SK-N-SH (cell line): ENCODE measurements at regions not wholly inside any gene's neighbourhood (a gene's known extent, or its start where the extent isn't known, plus 50 kb on each side); places are given as distances from the start of the nearest gene placed in this dataset.

Source experiments
- CTCF ChIA-PET: fragments of 300-600, 350-600 bp; formaldehyde crosslinking; extraction: SDS; loops from one replicate; lab custom pipeline; 2021; lab: Yijun Ruan, JAX
- POLR2A ChIA-PET: fragments of 350-600 bp; sonication (Branson Sonifier 250); formaldehyde crosslinking; extraction: SDS; loops from one replicate; lab custom pipeline; 2020; ENCODE audit warnings: antibody characterized with exemption, inconsistent platforms; lab: Yijun Ruan, JAX
- DNase-seq: peaks from one replicate; pipeline ENCODE4 v3.0.0; 2012
- H2AFZ ChIP-seq: fragments of 200-600 bp; sonication (generic); 2 replicates; pipeline ENCODE4 v1.8.1; 2016; ENCODE audit warnings: antibody characterized with exemption, mild to moderate bottlenecking, low read depth
- H3F3A ChIP-seq: fragments of 200-600 bp; sonication (generic); replicated peaks from 2 replicates; pipeline ENCODE3; 2016; ENCODE audit warnings: antibody characterized with exemption, mild to moderate bottlenecking; ENCODE audit not compliant: insufficient read depth
- H3K27ac ChIP-seq, 2 experiments: fragments of 200-500 bp in 1 of 2; fragments of 200-600 bp in 1 of 2; sonication (Bioruptor generic) in 1 of 2; sonication (generic), shearing (Covaris generic) in 1 of 2; 2 replicates each; pipeline versions ENCODE4 v1.5.1 to v1.6.1; 2014 to 2016; ENCODE audit warnings: low read depth in 2 of 2, inconsistent platforms in 1 of 2, low read length in 1 of 2, mild to moderate bottlenecking in 1 of 2, mixed read lengths in 1 of 2
- H3K27me3 ChIP-seq: fragments of 200-600 bp; sonication (generic), shearing (Covaris generic); 2 replicates; pipeline ENCODE4 v1.6.1; 2016; ENCODE audit warnings: mixed run types; ENCODE audit not compliant: insufficient read depth
- H3K36me3 ChIP-seq, 2 experiments: fragments of 200-500 bp in 1 of 2; fragments of 200-600 bp in 1 of 2; sonication (Bioruptor generic) in 1 of 2; sonication (generic) in 1 of 2; replicated peaks in 1 of 2; 2 replicates each; pipeline versions ENCODE3 to v1.5.1; 2014 to 2016; ENCODE audit warnings: low read length in 1 of 2, mild to moderate bottlenecking in 1 of 2; ENCODE audit not compliant: insufficient read depth in 2 of 2, control insufficient read depth in 1 of 2
- H3K4me1 ChIP-seq, 2 experiments: fragments of 200-500 bp in 1 of 2; fragments of 200-600 bp in 1 of 2; sonication (Bioruptor generic) in 1 of 2; sonication (generic), shearing (Covaris generic) in 1 of 2; 2 replicates each; pipeline versions ENCODE4 v1.5.1 to v1.6.1; 2014 to 2016; ENCODE audit warnings: low read depth in 1 of 2, low read length in 1 of 2, mixed run types in 1 of 2; ENCODE audit not compliant: insufficient read depth in 2 of 2, control insufficient read depth in 1 of 2
- H3K4me2 ChIP-seq: fragments of 200-600 bp; sonication (generic), shearing (Covaris generic); 2 replicates; pipeline ENCODE4 v1.6.1; 2017; ENCODE audit warnings: mixed run types
- H3K4me3 ChIP-seq, 2 experiments: fragments of 200-500 bp in 1 of 2; fragments of 200-600 bp in 1 of 2; sonication (Bioruptor generic) in 1 of 2; sonication (generic), shearing (Covaris generic) in 1 of 2; 2 replicates each; pipeline versions ENCODE4 v1.5.1 to v1.8.1; 2014 to 2016; ENCODE audit warnings: low read depth in 2 of 2, inconsistent platforms in 1 of 2, low read length in 1 of 2, mild to moderate bottlenecking in 1 of 2, mixed read lengths in 1 of 2, moderate library complexity in 1 of 2
- H3K79me2 ChIP-seq: fragments of 200-600 bp; sonication (generic); 2 replicates; pipeline ENCODE4 v1.8.1; 2017; ENCODE audit warnings: mild to moderate bottlenecking; ENCODE audit not compliant: insufficient read depth
- H3K9ac ChIP-seq: fragments of 200-600 bp; sonication (generic); 2 replicates; pipeline ENCODE4 v1.6.1; 2017; ENCODE audit warnings: mixed run types
- H3K9me2 ChIP-seq: fragments of 200-600 bp; sonication (generic); 2 replicates; pipeline ENCODE4 v1.6.1; 2017; ENCODE audit warnings: mixed run types
- H3K9me3 ChIP-seq: fragments of 200-600 bp; sonication (generic); 2 replicates; pipeline ENCODE4 v1.6.1; 2017; ENCODE audit warnings: mixed run types, mild to moderate bottlenecking, moderate library complexity
- H4K20me1 ChIP-seq: fragments of 200-600 bp; sonication (generic); 2 replicates; pipeline ENCODE4 v1.6.1; 2017; ENCODE audit warnings: mild to moderate bottlenecking, mixed run types; ENCODE audit not compliant: insufficient read depth
- FOXJ3 ChIP-seq: sonication (generic); formaldehyde crosslinking; IDR thresholded peaks from 2 replicates; pipeline ENCODE4 v1.5.1; 2020; ENCODE audit warnings: mild to moderate bottlenecking, missing genetic modification reagents
- GABPA ChIP-seq: IDR thresholded peaks from 2 replicates; pipeline ENCODE4 v1.4.0; 2012; ENCODE audit warnings: low read depth, mild to moderate bottlenecking
- GATA2 ChIP-seq: sonication (generic); formaldehyde crosslinking; IDR thresholded peaks from 2 replicates; pipeline ENCODE4 v1.5.0; 2020; ENCODE audit warnings: mild to moderate bottlenecking, missing genetic modification reagents
- JUND ChIP-seq: IDR thresholded peaks from 2 replicates; pipeline ENCODE4 v1.4.0; 2012
- MEF2A ChIP-seq: IDR thresholded peaks from 2 replicates; pipeline ENCODE4 v1.4.0; 2012; ENCODE audit warnings: low read depth, borderline replicate concordance
- MXI1 ChIP-seq: IDR thresholded peaks from 2 replicates; pipeline ENCODE4 v1.6.1; 2012; ENCODE audit warnings: mild to moderate bottlenecking, low read depth, low read length, improper control_type of control experiment
- NFIC ChIP-seq: IDR thresholded peaks from 2 replicates; pipeline ENCODE4 v1.4.0; 2012; ENCODE audit warnings: borderline replicate concordance
- NRF1 ChIP-seq: IDR thresholded peaks from 2 replicates; pipeline ENCODE4 v1.6.1; 2012; ENCODE audit warnings: low read depth, mild to moderate bottlenecking, low read length
- POLR2AphosphoS5 ChIP-seq: IDR thresholded peaks from 2 replicates; pipeline ENCODE4 v1.6.1; 2012; ENCODE audit warnings: low read depth, low read length
- RCOR1 ChIP-seq: fragments of 150-350 bp; IDR thresholded peaks from 2 replicates; pipeline ENCODE4 v1.6.1; 2017; ENCODE audit warnings: antibody characterized with exemption, low read length
- RFX5 ChIP-seq: IDR thresholded peaks from 2 replicates; pipeline ENCODE4 v1.6.1; 2012; ENCODE audit warnings: mild to moderate bottlenecking, improper control_type of control experiment, low read length
- SIN3A ChIP-seq: IDR thresholded peaks from 2 replicates; pipeline ENCODE4 v1.6.1; 2012; ENCODE audit warnings: low read depth, mild to moderate bottlenecking, low read length, moderate library complexity, borderline replicate concordance
- SMC3 ChIP-seq: IDR thresholded peaks from 2 replicates; pipeline ENCODE4 v1.6.1; 2012; ENCODE audit warnings: low read depth, low read length, improper control_type of control experiment
- YY1 ChIP-seq: IDR thresholded peaks from 2 replicates; pipeline ENCODE4 v1.4.0; 2012; ENCODE audit warnings: low read depth, mild to moderate bottlenecking
- WGBS: methylation state at CpG from one replicate; pipeline ENCODE4 v1.1.6; 2017; ENCODE audit warnings: low lambda C conversion rate; 5-methylcytosine and 5-hydroxymethylcytosine counted together
- TF ChIP-seq, protein P1 (sequence below): IDR thresholded peaks from 2 replicates; pipeline ENCODE4 v1.4.0; 2012; ENCODE audit warnings: low read depth
- TF ChIP-seq, protein P2 (sequence below): fragments of 200-600 bp; sonication (generic); IDR thresholded peaks from 2 replicates; pipeline ENCODE4 v1.6.1; 2017; ENCODE audit warnings: antibody characterized with exemption, mild to moderate bottlenecking, moderate library complexity
- TF ChIP-seq, protein P3 (sequence below): fragments of 150-350 bp; IDR thresholded peaks from 2 replicates; pipeline ENCODE4 v1.6.1; 2016; ENCODE audit warnings: mild to moderate bottlenecking, low read depth, low read length
- TF ChIP-seq, protein P4 (sequence below): IDR thresholded peaks from 2 replicates; pipeline ENCODE4 v1.4.0; 2012; ENCODE audit warnings: low read depth, borderline replicate concordance
- TF ChIP-seq, protein P5 (sequence below): IDR thresholded peaks from 2 replicates; pipeline ENCODE4; 2012

DNA sequence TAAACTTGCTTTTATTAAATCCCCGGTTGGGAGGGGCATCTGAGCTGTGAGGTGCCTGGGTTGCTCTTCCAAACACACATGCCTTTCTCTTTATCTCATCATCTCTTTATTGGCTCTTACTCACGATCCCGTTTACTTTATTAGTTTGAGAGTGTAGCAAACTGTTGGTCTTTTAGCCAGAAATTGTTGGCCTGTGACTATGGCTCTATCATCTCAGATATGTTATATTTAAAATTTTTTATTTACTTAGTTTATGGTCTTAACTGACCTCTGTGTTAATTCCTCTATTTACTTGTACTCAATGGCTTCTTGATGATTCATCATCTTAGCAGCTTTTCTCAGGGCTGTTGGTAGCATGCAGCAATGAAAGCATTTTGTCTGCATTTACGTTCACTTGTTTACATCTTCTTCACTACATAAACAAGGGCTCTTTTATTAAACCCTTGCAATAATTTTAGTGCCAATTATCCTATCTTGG, 408.4 kb downstream of the HRH4 start:
- CTCF ChIA-PET, result interaction anchor here (1.1 to 1.4 kb wide), 2 partner anchors 9 to 10 kb away, joined by 3 to 5 read pairs; no protein-coding TSS in a partner anchor
- no peak overlapping the region for H2AFZ ChIP-seq
- POLR2A ChIA-PET, result no interaction called here
- no peaks in the 10 kb centered on the region for H3K79me2 ChIP-seq
- no peaks in the 10 kb centered on the region for H3F3A ChIP-seq
- H3K9me3 ChIP-seq, result no peaks in the 10 kb centered on the region
- no peaks in the 10 kb centered on the region for H3K9me2 ChIP-seq
- H3K27me3 ChIP-seq, result no peaks in the 10 kb centered on the region
- H3K27ac ChIP-seq, result no peak overlapping the region
- H3K36me3 ChIP-seq, result no peaks in the 10 kb centered on the region
- 19% methylated on average over 4 of the region's 4 CpGs for WGBS
- no peaks in the 10 kb centered on the region for H3K4me1 ChIP-seq
- no peak overlapping the region for H3K9ac ChIP-seq
- no peak overlapping the region for H3K4me2 ChIP-seq
- DNase-seq, result no peak
- no peak overlapping the region for H3K4me3 ChIP-seq
- TF ChIP-seq POLR2AphosphoS5 (no peak), RFX5 (no peak), GATA2 (CRISPR knock-in tag) (no peak)
- no peaks in the 10 kb centered on the region for H4K20me1 ChIP-seq

DNA sequence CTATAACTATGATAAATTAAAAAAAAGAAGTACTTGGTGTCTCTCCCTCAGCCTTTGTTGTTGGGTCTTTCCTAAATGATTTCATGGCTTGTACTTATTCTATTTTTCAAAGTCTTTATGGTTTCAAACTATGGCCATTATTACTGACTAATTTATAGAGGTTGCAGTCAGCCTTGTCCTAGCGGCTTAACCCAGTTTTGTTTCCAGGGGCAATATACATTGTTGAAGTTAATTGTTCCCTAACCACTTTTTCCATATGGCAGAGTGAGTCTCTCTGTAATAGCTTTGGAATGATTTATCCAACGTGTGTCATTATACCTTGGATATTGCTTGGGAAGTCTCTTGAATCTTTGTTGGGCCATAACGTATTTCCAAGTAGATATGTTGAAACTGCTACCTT, 408.8 kb downstream of the HRH4 start:
- Histone ChIP-seq H3K4me1 (no peaks in the 10 kb centered on the region), H3K4me3 (no peak overlapping the region), H3K27me3 (no peaks in the 10 kb centered on the region), H3F3A (no peaks in the 10 kb centered on the region), H3K9ac (no peak overlapping the region), H3K9me3 (no peaks in the 10 kb centered on the region), H3K9me2 (no peaks in the 10 kb centered on the region), H2AFZ (no peak overlapping the region), H4K20me1 (no peaks in the 10 kb centered on the region), H3K4me2 (no peak overlapping the region), H3K36me3 (no peaks in the 10 kb centered on the region), H3K79me2 (no peaks in the 10 kb centered on the region), H3K27ac (no peak overlapping the region)
- 38% methylated on average over 3 of the region's 3 CpGs for WGBS
- CTCF ChIA-PET, result interaction anchor here (1.1 to 1.4 kb wide), 2 partner anchors 8 to 10 kb away, joined by 3 to 5 read pairs; no protein-coding TSS in a partner anchor
- DNase-seq, result no peak
- TF ChIP-seq NRF1 (no peak), RCOR1 (no peak), NFIC (no peak), JUND (no peak), YY1 (no peak), GABPA (no peak), MEF2A (no peak), SIN3A (no peak), FOXJ3 (CRISPR knock-in tag) (no peak), MXI1 (no peak), SMC3 (no peak), POLR2AphosphoS5 (no peak)
- TF ChIP-seq, protein P1, sequence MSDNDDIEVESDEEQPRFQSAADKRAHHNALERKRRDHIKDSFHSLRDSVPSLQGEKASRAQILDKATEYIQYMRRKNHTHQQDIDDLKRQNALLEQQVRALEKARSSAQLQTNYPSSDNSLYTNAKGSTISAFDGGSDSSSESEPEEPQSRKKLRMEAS, result no peak
- TF ChIP-seq, protein P2, sequence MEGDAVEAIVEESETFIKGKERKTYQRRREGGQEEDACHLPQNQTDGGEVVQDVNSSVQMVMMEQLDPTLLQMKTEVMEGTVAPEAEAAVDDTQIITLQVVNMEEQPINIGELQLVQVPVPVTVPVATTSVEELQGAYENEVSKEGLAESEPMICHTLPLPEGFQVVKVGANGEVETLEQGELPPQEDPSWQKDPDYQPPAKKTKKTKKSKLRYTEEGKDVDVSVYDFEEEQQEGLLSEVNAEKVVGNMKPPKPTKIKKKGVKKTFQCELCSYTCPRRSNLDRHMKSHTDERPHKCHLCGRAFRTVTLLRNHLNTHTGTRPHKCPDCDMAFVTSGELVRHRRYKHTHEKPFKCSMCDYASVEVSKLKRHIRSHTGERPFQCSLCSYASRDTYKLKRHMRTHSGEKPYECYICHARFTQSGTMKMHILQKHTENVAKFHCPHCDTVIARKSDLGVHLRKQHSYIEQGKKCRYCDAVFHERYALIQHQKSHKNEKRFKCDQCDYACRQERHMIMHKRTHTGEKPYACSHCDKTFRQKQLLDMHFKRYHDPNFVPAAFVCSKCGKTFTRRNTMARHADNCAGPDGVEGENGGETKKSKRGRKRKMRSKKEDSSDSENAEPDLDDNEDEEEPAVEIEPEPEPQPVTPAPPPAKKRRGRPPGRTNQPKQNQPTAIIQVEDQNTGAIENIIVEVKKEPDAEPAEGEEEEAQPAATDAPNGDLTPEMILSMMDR, result no peak
- TF ChIP-seq, protein P3, sequence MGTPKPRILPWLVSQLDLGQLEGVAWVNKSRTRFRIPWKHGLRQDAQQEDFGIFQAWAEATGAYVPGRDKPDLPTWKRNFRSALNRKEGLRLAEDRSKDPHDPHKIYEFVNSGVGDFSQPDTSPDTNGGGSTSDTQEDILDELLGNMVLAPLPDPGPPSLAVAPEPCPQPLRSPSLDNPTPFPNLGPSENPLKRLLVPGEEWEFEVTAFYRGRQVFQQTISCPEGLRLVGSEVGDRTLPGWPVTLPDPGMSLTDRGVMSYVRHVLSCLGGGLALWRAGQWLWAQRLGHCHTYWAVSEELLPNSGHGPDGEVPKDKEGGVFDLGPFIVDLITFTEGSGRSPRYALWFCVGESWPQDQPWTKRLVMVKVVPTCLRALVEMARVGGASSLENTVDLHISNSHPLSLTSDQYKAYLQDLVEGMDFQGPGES, result no peak
- TF ChIP-seq, protein P4, sequence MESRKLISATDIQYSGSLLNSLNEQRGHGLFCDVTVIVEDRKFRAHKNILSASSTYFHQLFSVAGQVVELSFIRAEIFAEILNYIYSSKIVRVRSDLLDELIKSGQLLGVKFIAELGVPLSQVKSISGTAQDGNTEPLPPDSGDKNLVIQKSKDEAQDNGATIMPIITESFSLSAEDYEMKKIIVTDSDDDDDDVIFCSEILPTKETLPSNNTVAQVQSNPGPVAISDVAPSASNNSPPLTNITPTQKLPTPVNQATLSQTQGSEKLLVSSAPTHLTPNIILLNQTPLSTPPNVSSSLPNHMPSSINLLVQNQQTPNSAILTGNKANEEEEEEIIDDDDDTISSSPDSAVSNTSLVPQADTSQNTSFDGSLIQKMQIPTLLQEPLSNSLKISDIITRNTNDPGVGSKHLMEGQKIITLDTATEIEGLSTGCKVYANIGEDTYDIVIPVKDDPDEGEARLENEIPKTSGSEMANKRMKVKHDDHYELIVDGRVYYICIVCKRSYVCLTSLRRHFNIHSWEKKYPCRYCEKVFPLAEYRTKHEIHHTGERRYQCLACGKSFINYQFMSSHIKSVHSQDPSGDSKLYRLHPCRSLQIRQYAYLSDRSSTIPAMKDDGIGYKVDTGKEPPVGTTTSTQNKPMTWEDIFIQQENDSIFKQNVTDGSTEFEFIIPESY, result no peak
- TF ChIP-seq, protein P5, sequence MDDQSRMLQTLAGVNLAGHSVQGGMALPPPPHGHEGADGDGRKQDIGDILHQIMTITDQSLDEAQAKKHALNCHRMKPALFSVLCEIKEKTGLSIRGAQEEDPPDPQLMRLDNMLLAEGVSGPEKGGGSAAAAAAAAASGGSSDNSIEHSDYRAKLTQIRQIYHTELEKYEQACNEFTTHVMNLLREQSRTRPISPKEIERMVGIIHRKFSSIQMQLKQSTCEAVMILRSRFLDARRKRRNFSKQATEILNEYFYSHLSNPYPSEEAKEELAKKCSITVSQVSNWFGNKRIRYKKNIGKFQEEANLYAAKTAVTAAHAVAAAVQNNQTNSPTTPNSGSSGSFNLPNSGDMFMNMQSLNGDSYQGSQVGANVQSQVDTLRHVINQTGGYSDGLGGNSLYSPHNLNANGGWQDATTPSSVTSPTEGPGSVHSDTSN, result no peak
- POLR2A ChIA-PET, result interaction anchor here (0.6 kb wide), 1 partner anchor 1026 kb away, joined by 4 read pairs; no protein-coding TSS in a partner anchor
